ENCODE measurements at regions not wholly inside any gene's neighbourhood (a gene's known extent, or its start where the extent isn't known, plus 50 kb on each side); places are given as distances from the start of the nearest gene placed in this dataset.

GRCh38 chr22:33971561-33971961 is 51.3 kb upstream of the LARGE1 start:
- CTCF ChIA-PET, result no interaction called here

GRCh38 chr22:33975841-33976240 is 55.6 kb upstream of the LARGE1 start:
- no peak overlapping the region for H3K27ac ChIP-seq (ENCODE audit: low read depth, low read length, poor library complexity, severe bottlenecking)
- ChIA-PET POLR2A (ENCODE audit: low non-redundant PET) (no interaction called here), CTCF (no interaction called here)
- no peaks in the 10 kb centered on the region for H3K4me1 ChIP-seq (ENCODE audit: insufficient read depth, low read length, poor library complexity, severe bottlenecking)
- no peak for TF ChIP-seq EZH2 (IDR thresholded peaks at IDR 0.05; ENCODE audit: borderline replicate concordance, low read depth, low read length, poor library complexity, severe bottlenecking)
- TF ChIP-seq CTCF (conservative IDR thresholded peaks at IDR 0.05; ENCODE audit: low read depth, low read length), result no peak
- DNase-seq (ENCODE audit: low spot score), result no peak
- H3K27me3 ChIP-seq (replicated peaks; ENCODE audit: insufficient read depth, low read depth, low read length, poor library complexity), result no peaks in the 10 kb centered on the region
- H3K36me3 ChIP-seq (ENCODE audit: insufficient read depth, low read length, poor library complexity, severe bottlenecking), result no peaks in the 10 kb centered on the region
- intact Hi-C loops (cut with micrococcal nuclease; ENCODE audit: unreplicated experiment), result no loop called here
- no peak overlapping the region for H3K4me3 ChIP-seq (ENCODE audit: low read depth, low read length, poor library complexity, severe bottlenecking)
- BruUV-seq (replicated peaks), result no TSS peak
- peaks cover 33% of the 10 kb centered on the region for H3K9me3 ChIP-seq (ENCODE audit: low read depth, low read length, poor library complexity, severe bottlenecking)

More at GRCh38 chr22:33971561-33971961, 51.3 kb upstream of the LARGE1 start:
- Histone ChIP-seq H3K27ac (ENCODE audit: low read depth, low read length, poor library complexity, severe bottlenecking) (no peak overlapping the region), H3K36me3 (ENCODE audit: insufficient read depth, low read length, poor library complexity, severe bottlenecking) (no peaks in the 10 kb centered on the region), H3K4me1 (ENCODE audit: insufficient read depth, low read length, poor library complexity, severe bottlenecking) (no peaks in the 10 kb centered on the region), H3K9me3 (ENCODE audit: low read depth, low read length, poor library complexity, severe bottlenecking) (peaks cover 37% of the 10 kb centered on the region), H3K27me3 (replicated peaks; ENCODE audit: insufficient read depth, low read depth, low read length, poor library complexity) (no peaks in the 10 kb centered on the region), H3K4me3 (ENCODE audit: low read depth, low read length, poor library complexity, severe bottlenecking) (no peak overlapping the region)
- intact Hi-C loops (cut with micrococcal nuclease; ENCODE audit: unreplicated experiment), result no loop called here
- DNase-seq (ENCODE audit: low spot score), result no peak
- POLR2A ChIA-PET (ENCODE audit: low non-redundant PET), result no interaction called here
- BruUV-seq (replicated peaks), result no TSS peak
- no peak for TF ChIP-seq EZH2 (IDR thresholded peaks at IDR 0.05; ENCODE audit: borderline replicate concordance, low read depth, low read length, poor library complexity, severe bottlenecking)
- no peak for TF ChIP-seq CTCF (conservative IDR thresholded peaks at IDR 0.05; ENCODE audit: low read depth, low read length)

GRCh38 chr22:33983558-33983957 is 63.3 kb upstream of the LARGE1 start:
- peaks cover 11% of the 10 kb centered on the region for H3K9me3 ChIP-seq (ENCODE audit: low read depth, low read length, poor library complexity, severe bottlenecking)
- ChIA-PET CTCF (no interaction called here), POLR2A (ENCODE audit: low non-redundant PET) (no interaction called here)
- TF ChIP-seq EZH2 (IDR thresholded peaks at IDR 0.05; ENCODE audit: borderline replicate concordance, low read depth, low read length, poor library complexity, severe bottlenecking) (no peak), CTCF (conservative IDR thresholded peaks at IDR 0.05; ENCODE audit: low read depth, low read length) (no peak)
- no TSS peak for BruUV-seq (replicated peaks)
- no peak overlapping the region for H3K4me3 ChIP-seq (ENCODE audit: low read depth, low read length, poor library complexity, severe bottlenecking)
- H3K27me3 ChIP-seq (replicated peaks; ENCODE audit: insufficient read depth, low read depth, low read length, poor library complexity), result no peaks in the 10 kb centered on the region
- no peak overlapping the region for H3K27ac ChIP-seq (ENCODE audit: low read depth, low read length, poor library complexity, severe bottlenecking)
- DNase-seq (ENCODE audit: low spot score), result no peak
- intact Hi-C loops (cut with micrococcal nuclease; ENCODE audit: unreplicated experiment), result no loop called here
- no peaks in the 10 kb centered on the region for H3K36me3 ChIP-seq (ENCODE audit: insufficient read depth, low read length, poor library complexity, severe bottlenecking)
- no peaks in the 10 kb centered on the region for H3K4me1 ChIP-seq (ENCODE audit: insufficient read depth, low read length, poor library complexity, severe bottlenecking)

All from A673 (cell line).